H1 (cell line): ENCODE measurements at regions not wholly inside any gene's neighbourhood (a gene's known extent, or its start where the extent isn't known, plus 50 kb on each side); places are given as distances from the start of the nearest gene placed in this dataset.

Experiments used
- CTCF ChIA-PET: fragments of 300-600 bp; sonication (Branson Sonifier 250); formaldehyde crosslinking; loops from one replicate; lab custom pipeline; 2021; ENCODE audit not compliant: partially characterized antibody; lab: Charles Lee
- POLR2A ChIA-PET: fragments of 300-600 bp; sonication (Branson Sonifier 250); formaldehyde crosslinking; loops from one replicate; lab custom pipeline; 2021; ENCODE audit warnings: inconsistent platforms; ENCODE audit not compliant: partially characterized antibody; lab: Charles Lee
- DNase-seq, 2 experiments: peaks; one replicate each; pipeline versions ENCODE4 v3.0.0 to v3.0.0-alpha.2; 2010 to 2022; ENCODE audit warnings: low spot score in 2 of 2, low read depth in 1 of 2, mixed read lengths in 1 of 2
- FAIRE-seq: peaks from 2 replicates; lab custom pipeline; 2011; peaks lifted over from hg19 to GRCh38; lab: Jason Lieb, UNC
- H2AFZ ChIP-seq: 2 replicates; pipeline ENCODE4 v1.8.1; 2012; ENCODE audit warnings: low read length, inconsistent platforms
- H2AK5ac ChIP-seq: 2 replicates; pipeline ENCODE4 v1.6.1; 2013; ENCODE audit warnings: low read depth, low read length
- H2BK120ac ChIP-seq: replicated peaks from 2 replicates; pipeline ENCODE3; 2013; ENCODE audit warnings: low read depth, low read length, inconsistent platforms
- H2BK12ac ChIP-seq: 2 replicates; pipeline ENCODE4 v1.6.1; 2013; ENCODE audit warnings: low read depth, low read length
- H2BK15ac ChIP-seq: 2 replicates; pipeline ENCODE4 v1.6.1; 2013; ENCODE audit warnings: low read length
- H2BK20ac ChIP-seq: 2 replicates; pipeline ENCODE4 v1.6.1; 2013; ENCODE audit warnings: low read length
- H2BK5ac ChIP-seq: 2 replicates; pipeline ENCODE4 v1.6.1; 2013; ENCODE audit warnings: low read depth, low read length
- H3K14ac ChIP-seq: 2 replicates; pipeline ENCODE4 v1.6.1; 2013; ENCODE audit warnings: inconsistent platforms; ENCODE audit not compliant: insufficient read length
- H3K18ac ChIP-seq: 2 replicates; pipeline ENCODE4 v1.6.1; 2013; ENCODE audit warnings: low read length; ENCODE audit errors: extremely low read depth
- H3K23ac ChIP-seq: 2 replicates; pipeline ENCODE4 v1.6.1; 2013; ENCODE audit warnings: inconsistent platforms; ENCODE audit not compliant: insufficient read length
- H3K23me2 ChIP-seq: 2 replicates; pipeline ENCODE4 v1.6.1; 2013; ENCODE audit warnings: low read depth, low read length
- H3K27ac ChIP-seq: 2 replicates; pipeline ENCODE4 v1.6.1; 2011; ENCODE audit warnings: low read depth, low read length, inconsistent platforms
- H3K27me3 ChIP-seq, 4 experiments: replicated peaks in 1 of 4; 1 replicate in 1 of 4; 2 replicates in 3 of 4; pipeline versions ENCODE4 v1.6.1 to v1.8.1; 2011 to 2013; ENCODE audit warnings: low read length in 3 of 4, mild to moderate bottlenecking in 3 of 4, inconsistent platforms in 2 of 4, mixed read lengths in 2 of 4, moderate library complexity in 1 of 4; ENCODE audit not compliant: control insufficient read depth in 3 of 4, insufficient read depth in 3 of 4; ENCODE audit errors: extremely low read depth in 1 of 4
- H3K36me3 ChIP-seq, 4 experiments: 2 replicates each; pipeline versions ENCODE4 v1.6.1 to v1.8.1; 2011 to 2013; ENCODE audit warnings: mild to moderate bottlenecking in 4 of 4, low read length in 3 of 4, moderate library complexity in 2 of 4, control low read depth in 1 of 4, inconsistent platforms in 1 of 4; ENCODE audit not compliant: insufficient read depth in 4 of 4, control insufficient read depth in 2 of 4
- H3K4ac ChIP-seq: replicated peaks from 2 replicates; pipeline ENCODE3; 2013; ENCODE audit warnings: low read length, low read depth, mixed read lengths, inconsistent platforms; ENCODE audit not compliant: insufficient read length
- H3K4me1 ChIP-seq, 4 experiments: replicated peaks in 1 of 4; 1 replicate in 1 of 4; 2 replicates in 3 of 4; pipeline versions ENCODE4 v1.6.1 to v1.8.1; 2011 to 2013; ENCODE audit warnings: low read length in 3 of 4, inconsistent platforms in 2 of 4, mixed read lengths in 1 of 4; ENCODE audit not compliant: insufficient read depth in 4 of 4, control insufficient read depth in 3 of 4
- H3K4me2 ChIP-seq, 2 experiments: 2 replicates each; pipeline versions ENCODE4 v1.6.1 to v1.8.1; 2011 to 2013; ENCODE audit warnings: low read depth in 2 of 2, low read length in 2 of 2, control low read depth in 1 of 2, inconsistent platforms in 1 of 2, mild to moderate bottlenecking in 1 of 2; ENCODE audit not compliant: insufficient read depth in 1 of 2
- H3K4me3 ChIP-seq, 4 experiments: fragments of 200-600, 300-600 bp in 1 of 4; sonication (generic), shearing (Covaris generic), sonication (Bioruptor Twin) in 1 of 4; 2 replicates each; pipeline versions ENCODE4 v1.5.1 to v1.8.1; 2011 to 2016; ENCODE audit warnings: low read length in 4 of 4, low read depth in 3 of 4, control low read depth in 2 of 4, inconsistent platforms in 2 of 4, mild to moderate bottlenecking in 2 of 4, mixed read lengths in 1 of 4, moderate library complexity in 1 of 4; ENCODE audit not compliant: insufficient read depth in 2 of 4; ENCODE audit errors: extremely low read depth in 1 of 4
- H3K56ac ChIP-seq: replicated peaks from 2 replicates; pipeline ENCODE3; 2013; ENCODE audit warnings: low read depth, mild to moderate bottlenecking, mixed read lengths, low read length, inconsistent platforms; ENCODE audit not compliant: insufficient read length
- H3K79me1 ChIP-seq: 2 replicates; pipeline ENCODE4 v1.6.1; 2013; ENCODE audit warnings: low read depth, low read length, control low read depth
- H3K79me2 ChIP-seq, 2 experiments: 2 replicates each; pipeline versions ENCODE4 v1.6.1 to v1.8.1; 2012 to 2013; ENCODE audit warnings: low read length in 2 of 2, mild to moderate bottlenecking in 2 of 2, inconsistent platforms in 1 of 2; ENCODE audit not compliant: insufficient read depth in 2 of 2, control insufficient read depth in 1 of 2
- H3K9ac ChIP-seq, 4 experiments: replicated peaks in 1 of 4; 1 replicate in 1 of 4; 2 replicates in 3 of 4; pipeline versions ENCODE4 v1.6.1 to v1.8.1; 2011 to 2013; ENCODE audit warnings: low read depth in 3 of 4, low read length in 3 of 4, control low read depth in 2 of 4, mild to moderate bottlenecking in 2 of 4, moderate library complexity in 2 of 4, inconsistent platforms in 1 of 4; ENCODE audit errors: extremely low read depth in 1 of 4
- H3K9me3 ChIP-seq, 2 experiments: 2 replicates each; pipeline versions ENCODE4 v1.6.1 to v1.8.1; 2012 to 2013; ENCODE audit warnings: mild to moderate bottlenecking in 2 of 2, moderate library complexity in 2 of 2, control low read depth in 1 of 2, inconsistent platforms in 1 of 2, low read depth in 1 of 2, low read length in 1 of 2, mixed read lengths in 1 of 2; ENCODE audit not compliant: insufficient read depth in 2 of 2
- H4K20me1 ChIP-seq, 2 experiments: replicated peaks in 1 of 2; 2 replicates each; pipeline versions ENCODE3 to v1.8.1; 2011 to 2013; ENCODE audit warnings: inconsistent platforms in 2 of 2, low read length in 2 of 2, mild to moderate bottlenecking in 1 of 2; ENCODE audit not compliant: insufficient read depth in 2 of 2, control insufficient read depth in 1 of 2
- H4K5ac ChIP-seq: 2 replicates; pipeline ENCODE4 v1.6.1; 2013; ENCODE audit warnings: low read length, low read depth, mixed read lengths, inconsistent platforms; ENCODE audit not compliant: insufficient read length
- H4K8ac ChIP-seq: 2 replicates; pipeline ENCODE4 v1.8.0; 2013; ENCODE audit warnings: mild to moderate bottlenecking, moderate library complexity, low read length, inconsistent platforms; ENCODE audit not compliant: insufficient read depth; ENCODE audit errors: extremely low read depth
- H4K91ac ChIP-seq: replicated peaks from 2 replicates; pipeline ENCODE3; 2013; ENCODE audit warnings: low read length, mixed read lengths, inconsistent platforms; ENCODE audit not compliant: insufficient read length
- BACH1 ChIP-seq: IDR thresholded peaks from 2 replicates; pipeline ENCODE4 v1.6.1; 2012; ENCODE audit warnings: low read length, improper control_type of control experiment
- TEAD4 ChIP-seq: IDR thresholded peaks from 2 replicates; pipeline ENCODE4 v1.6.1; 2012; ENCODE audit warnings: low read depth, low read length, inconsistent platforms, mixed read lengths
- WGBS, 2 experiments: shearing (Covaris generic) in 1 of 2; methylation state at CpG; one replicate each; pipeline versions ENCODE4 v1.1.6 to v1.1.7; 2013 to 2015; ENCODE audit warnings: low lambda C conversion rate in 2 of 2, mixed read lengths in 2 of 2, inconsistent platforms in 1 of 2, low coverage in 1 of 2, missing lambda C conversion rate in 1 of 2; ENCODE audit not compliant: insufficient replicate concordance in 2 of 2, insufficient coverage in 1 of 2, insufficient read length in 1 of 2; ENCODE audit errors: extremely low coverage in 1 of 2, missing lambda C conversion rate in 1 of 2; 5-methylcytosine and 5-hydroxymethylcytosine counted together
- TF ChIP-seq, protein P1 (sequence below): IDR thresholded peaks from 2 replicates; pipeline ENCODE4 v1.6.1; 2011; ENCODE audit warnings: low read length, improper control_type of control experiment

DNA sequence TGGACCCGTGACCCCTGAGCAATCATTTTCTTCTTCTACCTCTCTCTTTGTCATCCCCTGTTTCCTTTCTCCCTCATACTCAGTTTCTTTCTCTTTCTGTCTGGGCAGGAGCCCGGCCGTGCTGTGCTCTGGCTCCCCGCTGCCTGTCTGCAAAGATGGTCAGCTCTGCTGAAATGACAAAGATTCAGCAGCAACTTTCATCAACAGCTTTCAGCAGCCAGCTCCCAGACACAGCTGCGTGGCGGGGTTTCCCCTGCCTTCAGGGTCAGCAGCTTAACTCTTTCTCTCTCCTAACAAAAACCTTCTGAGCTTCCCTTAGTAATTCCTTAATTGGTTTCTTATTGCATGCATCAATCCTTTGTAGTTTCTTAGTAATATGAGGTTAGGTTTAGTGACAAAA, 1234.4 kb downstream of the CNTNAP5 start:
- no peak overlapping the region for H4K8ac ChIP-seq
- H3K14ac ChIP-seq, result no peak overlapping the region
- H3K4me3 ChIP-seq, result no peak overlapping the region
- DNase-seq, result no peak
- H3K27ac ChIP-seq, result no peak overlapping the region
- no peak overlapping the region for H2BK5ac ChIP-seq
- no peaks in the 10 kb centered on the region for H3K79me1 ChIP-seq
- H2AFZ ChIP-seq, result no peak overlapping the region; the same call in 1 of the 2 replicates
- FAIRE-seq, result no peak
- CTCF ChIA-PET, result no interaction called here
- no peak overlapping the region for H3K4ac ChIP-seq
- no peak overlapping the region for H4K5ac ChIP-seq
- no peaks in the 10 kb centered on the region for H3K36me3 ChIP-seq
- WGBS, 2 experiments, result 81% methylated on average over 6 of the region's 6 CpGs; no CpG with 5 or more reads in 1 of the 2 experiments
- H2BK20ac ChIP-seq, result no peak overlapping the region
- H4K91ac ChIP-seq, result no peak overlapping the region
- H3K18ac ChIP-seq, result no peak overlapping the region
- H2BK15ac ChIP-seq, result no peak overlapping the region
- no peaks in the 10 kb centered on the region for H4K20me1 ChIP-seq
- no peaks in the 10 kb centered on the region for H3K27me3 ChIP-seq
- POLR2A ChIA-PET, result no interaction called here
- H3K9ac ChIP-seq, result no peak overlapping the region
- H3K9me3 ChIP-seq, result no peaks in the 10 kb centered on the region
- H3K79me2 ChIP-seq, result no peaks in the 10 kb centered on the region
- no peak overlapping the region for H2BK120ac ChIP-seq
- H3K23me2 ChIP-seq, result no peaks in the 10 kb centered on the region
- no peak overlapping the region for H3K4me2 ChIP-seq
- no peak overlapping the region for H3K56ac ChIP-seq
- H2BK12ac ChIP-seq, result no peak overlapping the region
- no peak overlapping the region for H3K23ac ChIP-seq
- H3K4me1 ChIP-seq, result no peaks in the 10 kb centered on the region
- H2AK5ac ChIP-seq, result no peak overlapping the region
- TF ChIP-seq BACH1 (no peak), TEAD4 (no peak)
- TF ChIP-seq, protein P1, sequence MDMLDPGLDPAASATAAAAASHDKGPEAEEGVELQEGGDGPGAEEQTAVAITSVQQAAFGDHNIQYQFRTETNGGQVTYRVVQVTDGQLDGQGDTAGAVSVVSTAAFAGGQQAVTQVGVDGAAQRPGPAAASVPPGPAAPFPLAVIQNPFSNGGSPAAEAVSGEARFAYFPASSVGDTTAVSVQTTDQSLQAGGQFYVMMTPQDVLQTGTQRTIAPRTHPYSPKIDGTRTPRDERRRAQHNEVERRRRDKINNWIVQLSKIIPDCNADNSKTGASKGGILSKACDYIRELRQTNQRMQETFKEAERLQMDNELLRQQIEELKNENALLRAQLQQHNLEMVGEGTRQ, result no peak
